GM18505 (cell line): ENCODE measurements at regions not wholly inside any gene's neighbourhood (a gene's known extent, or its start where the extent isn't known, plus 50 kb on each side); places are given as distances from the start of the nearest gene placed in this dataset.
"Not testable (repeated sequence)": the region's sequence is repeated elsewhere in the genome, so short reads cannot be mapped to it uniquely, and the experiment has no call there.

Experiments
- ATAC-seq: cut with Tn5 transposase; IDR thresholded peaks from one replicate; pipeline ENCODE4 v1.9.1; 2021; ENCODE audit not compliant: unreplicated experiment
- POLR2A ChIP-seq: IDR thresholded peaks from 4 replicates; pipeline ENCODE4 v1.6.1; 2011; ENCODE audit warnings: borderline replicate concordance; ENCODE audit not compliant: insufficient read depth, insufficient read length; ENCODE audit errors: extremely low read depth

DNA sequence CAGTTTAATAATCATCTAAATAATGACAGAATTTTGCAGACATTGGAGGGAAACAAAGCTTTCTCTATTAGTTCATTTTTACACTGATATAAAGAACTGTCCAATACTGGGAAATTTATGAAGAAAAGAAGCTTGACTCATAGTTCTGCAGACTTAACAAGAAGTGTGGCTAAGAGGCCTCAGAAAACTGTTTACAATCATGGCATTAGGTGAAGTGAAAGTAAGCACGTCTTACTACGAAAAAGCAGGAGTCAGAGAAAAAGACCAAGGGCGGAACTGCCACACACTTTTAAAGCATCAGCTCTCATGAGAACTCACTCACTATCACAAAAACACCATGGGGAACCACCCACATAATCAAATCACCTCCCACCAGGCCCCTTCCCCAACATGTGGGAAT is 804.4 kb downstream of the FLRT2 start:
- no peak for TF ChIP-seq POLR2A
- no peak for ATAC-seq

DNA sequence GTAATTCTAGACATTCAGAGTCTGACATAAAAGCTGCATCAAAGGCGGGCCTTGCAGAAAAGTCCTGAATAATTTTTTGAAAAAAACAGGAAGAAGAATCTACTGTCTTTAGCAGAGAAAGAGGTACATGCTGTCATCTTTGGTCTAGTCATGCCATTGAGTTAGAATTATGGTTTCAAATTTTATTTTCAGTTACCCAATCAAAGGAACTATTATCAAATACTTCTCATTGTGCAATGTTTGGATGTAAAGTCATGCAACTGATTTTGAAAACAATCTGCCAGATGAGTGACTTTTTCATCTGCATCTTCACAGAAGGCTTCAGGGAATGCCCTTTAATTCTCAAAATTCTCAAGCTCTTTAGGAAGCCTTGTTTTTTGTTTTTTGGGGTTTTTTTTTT is 803.5 kb downstream of the FLRT2 start:
- ATAC-seq = no peak
- TF ChIP-seq POLR2A = no peak

DNA sequence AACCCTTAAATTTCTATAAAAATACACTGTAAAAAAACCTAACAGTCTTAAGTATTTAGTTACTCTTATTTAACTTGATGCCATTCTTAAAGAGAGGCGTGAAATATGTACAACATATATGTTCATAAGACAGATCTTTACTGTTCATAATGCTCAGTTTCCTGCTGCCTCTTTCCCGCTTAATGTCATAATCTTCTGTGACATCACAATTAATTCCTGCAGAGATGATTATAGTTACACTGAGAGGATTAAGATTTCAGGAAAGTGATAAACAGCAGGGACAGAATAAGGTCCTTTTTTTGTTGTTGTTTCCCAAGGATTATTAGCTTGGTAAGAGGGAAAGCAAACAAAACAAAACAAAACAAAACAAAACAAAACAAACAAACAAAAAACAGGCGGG is 801.4 kb downstream of the FLRT2 start:
- no peak for TF ChIP-seq POLR2A
- no peak for ATAC-seq

DNA sequence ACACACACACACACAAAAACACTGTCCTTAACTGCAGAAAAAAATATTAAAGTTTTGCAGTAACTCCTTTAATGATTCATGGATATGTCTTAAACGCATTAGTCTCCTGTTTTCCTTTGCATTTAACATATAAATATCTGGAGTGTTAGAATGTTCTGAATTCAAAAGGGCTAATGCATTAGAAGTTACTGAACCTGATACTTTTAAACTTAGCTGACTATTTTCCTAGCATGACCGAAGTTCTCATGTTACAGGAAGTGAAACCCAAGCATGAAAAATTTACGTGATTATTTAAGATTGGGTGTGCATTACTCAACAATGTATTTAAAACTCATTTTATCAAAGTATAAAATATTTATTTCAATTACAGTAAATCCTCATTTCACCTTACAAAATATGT is 791.2 kb downstream of the FLRT2 start:
- no peak for TF ChIP-seq POLR2A
- ATAC-seq = no peak

DNA sequence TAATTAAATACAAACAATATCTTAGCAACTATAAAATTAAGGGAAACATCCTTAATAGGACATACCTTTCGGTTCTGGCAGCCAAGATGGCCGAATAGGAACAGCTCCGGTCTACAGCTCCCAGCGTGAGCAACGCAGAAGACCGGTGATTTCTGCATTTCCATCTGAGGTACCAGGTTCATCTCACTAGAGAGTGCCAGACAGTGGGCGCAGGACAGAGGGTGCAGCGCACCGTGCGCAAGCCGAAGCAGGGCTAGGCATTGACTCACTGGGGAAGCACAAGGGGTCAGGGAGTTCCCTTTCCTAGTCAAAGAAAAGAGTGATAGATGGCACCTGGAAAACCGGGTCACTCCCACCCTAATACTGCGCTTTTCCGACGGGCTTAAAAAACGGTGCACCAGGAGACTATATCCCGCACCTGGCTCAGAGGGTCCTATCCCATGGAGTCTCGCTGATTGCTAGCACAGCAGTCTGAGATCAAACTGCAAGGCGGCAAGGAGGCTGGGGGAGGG is 782.3 kb downstream of the FLRT2 start:
- ATAC-seq = not testable (repeated sequence)

DNA sequence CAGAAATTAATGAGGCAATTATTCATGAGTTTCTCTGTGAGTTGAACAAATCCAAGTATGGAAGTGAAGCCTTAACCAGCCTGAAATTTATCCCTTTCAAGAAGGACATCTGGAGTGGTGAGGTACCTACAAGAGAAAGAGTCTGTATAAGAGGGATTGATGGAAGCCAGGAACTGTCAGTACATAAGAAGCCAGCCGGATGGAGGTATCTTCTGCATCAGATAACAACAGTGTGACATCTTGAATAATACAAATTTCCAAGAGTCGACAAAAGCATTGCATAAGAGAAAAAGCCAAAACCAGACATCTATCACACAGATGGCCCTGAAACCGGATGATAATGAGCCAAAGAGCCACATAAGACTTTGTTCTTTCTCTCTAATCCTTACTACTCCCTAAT is 781.2 kb downstream of the FLRT2 start:
- no peak for ATAC-seq
- no peak for TF ChIP-seq POLR2A

DNA sequence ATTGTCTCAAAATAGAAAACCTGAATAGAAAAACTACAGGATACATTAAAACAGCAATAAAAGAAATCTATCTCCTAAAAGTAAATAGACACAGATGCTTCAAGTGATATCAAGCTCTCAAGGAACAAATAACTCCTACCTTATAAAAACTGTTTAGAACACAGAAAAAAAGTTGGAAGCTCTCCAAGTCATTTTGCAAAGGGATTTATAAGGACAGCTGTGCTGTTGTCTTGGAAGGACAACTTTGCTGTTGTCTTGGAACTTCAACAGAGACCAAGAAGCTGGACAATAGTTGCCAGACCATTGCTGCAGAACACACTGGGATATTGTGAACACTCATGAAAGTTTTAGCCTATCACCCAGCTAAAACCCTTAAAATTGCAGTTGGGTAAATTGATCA is 780.7 kb downstream of the FLRT2 start:
- no peak for ATAC-seq
- TF ChIP-seq POLR2A = no peak

DNA sequence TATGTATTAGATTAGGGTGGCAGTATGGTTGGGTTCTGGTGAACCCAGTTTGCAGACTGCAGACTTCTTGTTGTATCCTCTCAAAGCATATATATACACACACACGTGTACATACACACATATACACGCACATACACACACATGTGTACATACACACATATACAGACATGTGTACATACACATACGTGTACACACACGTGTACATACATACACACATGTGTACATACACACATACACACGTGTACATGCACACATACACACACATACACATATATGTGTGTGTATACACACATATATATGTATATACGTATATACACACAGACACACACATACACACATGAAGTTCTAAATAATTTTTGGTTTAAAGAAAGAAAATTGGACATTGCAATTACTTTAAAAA is 780.2 kb downstream of the FLRT2 start:
- no peak for ATAC-seq
- TF ChIP-seq POLR2A = no peak

DNA sequence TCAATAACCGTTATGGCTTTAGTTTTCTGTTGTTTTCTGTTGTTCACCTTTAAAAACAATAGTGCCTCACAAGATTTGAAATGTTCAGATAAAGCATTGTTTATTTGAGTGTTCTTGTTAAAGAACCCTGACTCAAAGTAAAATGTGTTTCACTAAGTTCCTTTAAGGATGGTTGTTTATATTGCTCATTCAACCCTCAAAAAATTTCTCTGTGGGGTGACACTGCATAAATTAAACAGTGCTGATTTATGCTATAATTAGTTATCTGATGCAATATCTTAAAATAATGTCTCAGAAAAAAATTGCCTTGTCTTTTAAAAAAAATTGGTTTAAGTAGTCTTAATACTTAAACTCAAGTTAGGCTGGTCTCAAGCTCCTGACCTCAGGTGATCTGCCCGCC is 775.1 kb downstream of the FLRT2 start:
- TF ChIP-seq POLR2A = no peak
- ATAC-seq = no peak

DNA sequence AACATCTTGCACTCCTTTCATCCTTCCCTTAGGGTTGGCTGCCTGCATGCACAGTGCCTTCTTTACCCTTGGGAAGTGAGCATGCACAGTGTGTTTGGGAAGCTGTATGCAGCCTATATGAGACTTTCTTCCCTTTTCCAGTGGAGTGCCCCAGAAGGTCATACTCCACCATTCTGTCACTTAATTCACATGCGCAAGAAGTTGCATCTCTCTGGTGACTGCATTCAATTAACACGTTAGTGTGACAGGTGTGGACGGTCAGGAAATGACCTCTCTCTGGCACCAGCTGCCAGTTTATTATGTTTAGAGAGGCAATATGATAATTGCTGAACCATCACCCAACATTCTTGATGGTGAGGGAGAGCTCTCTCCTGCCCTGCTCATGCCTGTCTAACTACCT is 770.0 kb downstream of the FLRT2 start:
- TF ChIP-seq POLR2A = no peak
- no peak for ATAC-seq

DNA sequence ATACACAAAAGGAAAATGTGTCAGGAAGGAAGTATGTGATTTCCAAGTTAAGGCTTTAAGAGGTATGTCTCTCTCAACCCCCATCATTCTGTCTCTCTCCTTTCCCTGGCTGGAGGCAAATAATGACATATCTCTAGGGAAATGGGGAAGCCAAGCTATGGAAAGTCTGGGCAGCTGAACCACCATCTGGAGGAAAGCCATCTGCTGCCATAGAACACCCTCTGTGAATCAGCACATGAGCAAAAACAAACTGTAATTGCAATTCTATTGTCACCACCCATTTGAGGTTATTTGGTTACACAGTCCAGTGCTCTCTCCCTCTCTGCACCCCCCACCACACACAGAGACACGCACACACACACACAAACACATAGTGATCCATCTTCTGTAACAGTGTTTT is 766.2 kb downstream of the FLRT2 start:
- no peak for ATAC-seq

DNA sequence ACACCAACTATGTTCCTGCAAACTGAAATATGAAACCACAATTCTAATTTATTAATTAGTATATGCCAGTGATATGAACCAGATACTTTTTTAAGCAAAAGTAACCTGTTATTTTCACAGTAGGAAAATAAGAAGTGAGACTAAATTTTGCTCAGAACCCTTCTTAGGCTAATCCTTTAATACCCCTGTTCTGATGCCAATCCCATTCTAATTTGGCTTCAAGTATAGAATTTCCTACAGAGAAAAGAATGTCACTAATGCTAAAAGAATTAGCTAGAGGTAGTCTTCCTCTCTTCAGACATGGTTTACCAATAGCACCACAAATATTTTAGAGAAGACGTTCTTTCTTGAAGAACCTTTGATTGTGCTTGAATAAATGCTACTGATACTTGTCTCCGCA is 758.4 kb downstream of the FLRT2 start:
- no peak for ATAC-seq
- no peak for TF ChIP-seq POLR2A

More for the DNA sequence above, 766.2 kb downstream of the FLRT2 start:
- no peak for TF ChIP-seq POLR2A

DNA sequence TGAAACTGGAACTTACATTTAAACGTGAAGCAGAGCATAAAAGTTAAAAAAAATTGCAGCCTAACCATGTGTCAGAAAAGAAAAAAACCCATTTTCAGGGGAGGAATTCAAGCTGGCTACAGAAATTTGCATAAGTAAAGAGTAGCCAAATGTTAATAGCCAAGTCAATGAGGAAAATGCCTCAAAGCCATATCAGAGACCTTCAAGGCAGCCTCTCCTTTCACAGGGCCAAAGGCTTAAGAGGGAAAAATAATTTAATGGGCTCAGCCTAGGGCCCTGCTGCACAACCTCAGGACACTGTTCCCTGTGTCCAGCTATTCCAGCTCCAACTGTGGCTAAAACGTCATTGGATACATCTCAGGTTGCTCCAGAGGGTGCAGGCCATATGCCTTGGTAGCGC is 749.5 kb downstream of the FLRT2 start:
- no peak for TF ChIP-seq POLR2A
- no peak for ATAC-seq

DNA sequence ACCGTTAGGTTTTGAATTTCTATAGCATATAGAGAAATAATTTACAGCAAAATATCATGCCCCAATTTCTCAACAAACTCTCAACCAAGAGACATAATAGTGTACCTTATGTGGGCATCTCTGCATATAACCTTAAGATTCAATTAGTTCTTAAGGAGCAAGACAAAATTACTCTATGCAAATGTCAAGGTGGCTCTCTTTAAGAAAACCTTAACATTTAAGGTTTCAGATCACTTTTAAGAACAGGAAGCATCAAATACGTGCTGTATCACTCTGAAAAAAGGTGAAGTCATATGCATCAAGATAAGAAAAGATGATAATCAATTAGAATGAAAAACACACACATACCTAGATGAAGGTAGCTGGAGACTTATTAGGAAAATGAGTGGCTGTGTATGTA is 728.0 kb downstream of the FLRT2 start:
- no peak for ATAC-seq
- no peak for TF ChIP-seq POLR2A

DNA sequence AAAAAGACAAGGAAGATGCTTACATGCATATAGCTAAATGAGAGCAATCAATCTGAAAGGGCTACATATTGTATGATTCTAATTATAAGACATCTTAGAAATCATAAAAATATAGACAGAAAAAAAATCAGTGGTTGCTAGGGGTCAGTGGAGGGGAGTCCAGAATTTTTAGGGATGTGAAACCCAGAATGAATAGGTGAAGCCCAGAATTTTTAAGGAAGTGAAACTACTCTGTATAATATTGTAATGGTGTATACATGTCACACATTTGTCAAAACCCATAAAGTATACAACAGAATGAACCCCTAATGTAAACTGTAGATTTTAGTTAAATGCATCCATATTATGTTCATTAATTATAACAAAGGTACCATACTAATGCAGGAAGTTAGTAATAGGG is 713.2 kb downstream of the FLRT2 start:
- peak; percentile 95 for ATAC-seq

DNA sequence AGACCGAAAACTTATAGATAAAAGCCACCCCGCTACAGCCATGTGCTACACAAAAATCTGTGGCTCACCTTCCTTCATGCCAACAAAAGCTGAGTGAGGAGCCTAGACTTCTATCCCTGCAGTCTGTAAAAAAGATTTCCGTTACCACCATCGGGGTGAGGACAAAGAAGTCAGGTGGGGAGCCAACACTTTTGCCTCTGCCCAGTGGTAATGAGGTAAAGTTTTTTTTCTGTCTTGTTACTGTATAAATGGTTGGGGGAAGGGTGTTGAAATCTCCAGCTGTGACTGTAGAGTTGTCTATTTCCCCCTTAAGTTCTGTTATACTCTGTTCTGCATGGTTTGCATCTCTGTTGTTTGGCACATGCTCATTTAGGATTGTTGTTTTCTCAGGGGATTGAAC is 707.8 kb downstream of the FLRT2 start:
- no peak for ATAC-seq
- no peak for TF ChIP-seq POLR2A

More for the DNA sequence above, 713.2 kb downstream of the FLRT2 start:
- no peak for TF ChIP-seq POLR2A

DNA sequence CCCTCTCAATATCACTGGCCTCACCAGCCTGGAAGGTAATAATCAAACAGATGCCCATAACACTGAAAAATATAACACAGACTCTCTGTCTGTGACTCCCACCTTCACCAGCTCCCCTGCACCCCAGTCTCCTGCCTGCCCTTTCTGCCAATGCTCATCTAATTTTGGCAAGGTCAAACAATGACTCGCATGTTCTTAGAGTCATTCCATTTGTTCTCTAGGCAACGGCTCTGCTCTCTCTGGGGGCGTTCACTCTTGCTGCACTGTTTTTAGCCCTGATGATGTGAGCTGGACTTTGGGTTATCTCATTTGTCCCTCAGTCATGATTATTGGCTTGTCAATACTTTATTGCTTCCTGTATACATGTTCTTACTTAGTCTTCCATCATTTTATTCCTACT is 691.8 kb downstream of the FLRT2 start:
- TF ChIP-seq POLR2A = no peak
- no peak for ATAC-seq

DNA sequence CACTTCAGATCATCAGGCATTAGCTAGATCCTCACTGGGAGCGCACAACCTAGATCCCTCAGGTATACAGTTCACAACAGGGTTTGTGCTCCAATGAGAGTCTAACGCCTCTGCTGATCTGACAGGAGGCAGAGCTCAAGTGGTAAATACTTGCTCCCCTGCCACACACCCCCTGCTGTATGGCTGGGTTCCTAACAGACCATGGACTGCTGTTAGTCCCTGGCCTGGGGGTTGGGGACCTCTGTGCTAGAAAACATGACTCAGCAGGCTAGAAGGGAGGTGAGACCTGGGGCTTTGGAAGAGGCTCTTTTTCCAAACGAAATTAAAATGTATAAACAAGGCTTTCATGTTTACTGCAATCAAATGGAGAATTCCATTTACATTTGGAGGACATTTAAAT is 691.1 kb downstream of the FLRT2 start:
- ATAC-seq = no peak
- TF ChIP-seq POLR2A = no peak
